GM10248 (cell line): ENCODE measurements at regions not wholly inside any gene's neighbourhood (a gene's known extent, or its start where the extent isn't known, plus 50 kb on each side); places are given as distances from the start of the nearest gene placed in this dataset.

Experiments used
- CTCF ChIA-PET: fragments of 300-600 bp; sonication (Branson Sonifier 250); formaldehyde crosslinking; extraction: SDS; loops from one replicate; lab custom pipeline; 2021; ENCODE audit warnings: antibody characterized with exemption; lab: Yijun Ruan, JAX
- POLR2A ChIA-PET: fragments of 350-650 bp; sonication (Branson Sonifier 250); formaldehyde crosslinking; extraction: SDS; loops from one replicate; lab custom pipeline; 2020; ENCODE audit warnings: antibody characterized with exemption; lab: Yijun Ruan, JAX
- DNase-seq: peaks from one replicate; pipeline ENCODE4 v3.0.0; 2012; ENCODE audit errors: extremely low spot score
- TF ChIP-seq, protein P1 (sequence below): IDR thresholded peaks from 2 replicates; pipeline ENCODE4 v1.5.1; 2012; ENCODE audit warnings: mild to moderate bottlenecking, low read depth; ENCODE audit errors: extremely low read depth, missing control alignments, control extremely low read depth

GRCh38 chr6:45772886-45773495 is 242.7 kb downstream of the CLIC5 start:
- POLR2A ChIA-PET, result no interaction called here
- CTCF ChIA-PET, result interaction anchor here (0.8 to 1.4 kb wide), 3 partner anchors 12 to 17 kb away, joined by 3 to 5 read pairs (median 3); no protein-coding TSS in a partner anchor
- DNase-seq, result no peak
- TF ChIP-seq, protein P1, sequence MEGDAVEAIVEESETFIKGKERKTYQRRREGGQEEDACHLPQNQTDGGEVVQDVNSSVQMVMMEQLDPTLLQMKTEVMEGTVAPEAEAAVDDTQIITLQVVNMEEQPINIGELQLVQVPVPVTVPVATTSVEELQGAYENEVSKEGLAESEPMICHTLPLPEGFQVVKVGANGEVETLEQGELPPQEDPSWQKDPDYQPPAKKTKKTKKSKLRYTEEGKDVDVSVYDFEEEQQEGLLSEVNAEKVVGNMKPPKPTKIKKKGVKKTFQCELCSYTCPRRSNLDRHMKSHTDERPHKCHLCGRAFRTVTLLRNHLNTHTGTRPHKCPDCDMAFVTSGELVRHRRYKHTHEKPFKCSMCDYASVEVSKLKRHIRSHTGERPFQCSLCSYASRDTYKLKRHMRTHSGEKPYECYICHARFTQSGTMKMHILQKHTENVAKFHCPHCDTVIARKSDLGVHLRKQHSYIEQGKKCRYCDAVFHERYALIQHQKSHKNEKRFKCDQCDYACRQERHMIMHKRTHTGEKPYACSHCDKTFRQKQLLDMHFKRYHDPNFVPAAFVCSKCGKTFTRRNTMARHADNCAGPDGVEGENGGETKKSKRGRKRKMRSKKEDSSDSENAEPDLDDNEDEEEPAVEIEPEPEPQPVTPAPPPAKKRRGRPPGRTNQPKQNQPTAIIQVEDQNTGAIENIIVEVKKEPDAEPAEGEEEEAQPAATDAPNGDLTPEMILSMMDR, result no peak

DNA sequence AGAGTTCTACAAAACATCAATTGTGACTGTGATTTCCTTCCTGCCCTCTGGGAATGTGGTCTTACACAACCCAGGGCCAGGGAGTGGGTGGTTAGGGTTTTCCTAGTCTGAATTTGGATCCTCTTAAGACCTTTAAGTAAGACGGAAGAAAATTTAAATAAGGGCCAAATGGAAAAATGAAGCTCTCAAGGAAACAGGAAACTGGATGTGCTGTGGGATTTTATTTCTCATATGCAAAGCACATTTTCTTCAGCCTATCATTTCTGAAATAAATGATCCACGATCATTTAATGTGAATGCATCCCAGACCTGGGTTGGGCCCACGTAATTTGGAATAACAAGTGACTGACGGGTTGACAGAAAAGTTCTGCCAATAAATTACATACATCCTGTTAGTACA is 243.6 kb downstream of the CLIC5 start:
- TF ChIP-seq, protein P1, result no peak
- no peak for DNase-seq
- ChIA-PET POLR2A (no interaction called here), CTCF (interaction anchor here (1.4 kb wide), 1 partner anchor 12 kb away, joined by 5 read pairs; no protein-coding TSS in a partner anchor)

GRCh38 chr6:45763281-45763680 is 252.4 kb downstream of the CLIC5 start:
- CTCF ChIA-PET, result interaction anchor here (1.5 kb wide), 1 partner anchor 11 kb away, joined by 3 read pairs; no protein-coding TSS in a partner anchor
- DNase-seq, result no peak
- POLR2A ChIA-PET, result no interaction called here
- TF ChIP-seq, protein P1, result no peak

DNA sequence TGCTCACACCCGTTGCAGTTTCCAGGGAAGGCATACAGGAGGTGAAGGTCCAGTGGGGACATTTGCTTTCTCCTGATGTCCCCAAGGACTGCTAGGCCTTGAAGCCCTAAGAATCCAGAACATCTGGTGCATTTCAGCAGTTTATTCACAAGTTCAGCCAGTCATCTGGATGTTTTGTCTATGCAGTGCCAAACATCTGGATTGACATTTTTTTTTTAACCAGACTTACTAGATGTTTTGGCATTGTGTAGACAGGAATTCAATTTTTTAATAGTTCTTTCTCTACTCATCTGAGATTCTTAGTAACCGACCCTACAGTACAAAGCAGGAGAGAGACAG is 256.2 kb downstream of the CLIC5 start:
- ChIA-PET CTCF (no interaction called here), POLR2A (no interaction called here)
- no peak for DNase-seq
- TF ChIP-seq, protein P1, result no peak

DNA sequence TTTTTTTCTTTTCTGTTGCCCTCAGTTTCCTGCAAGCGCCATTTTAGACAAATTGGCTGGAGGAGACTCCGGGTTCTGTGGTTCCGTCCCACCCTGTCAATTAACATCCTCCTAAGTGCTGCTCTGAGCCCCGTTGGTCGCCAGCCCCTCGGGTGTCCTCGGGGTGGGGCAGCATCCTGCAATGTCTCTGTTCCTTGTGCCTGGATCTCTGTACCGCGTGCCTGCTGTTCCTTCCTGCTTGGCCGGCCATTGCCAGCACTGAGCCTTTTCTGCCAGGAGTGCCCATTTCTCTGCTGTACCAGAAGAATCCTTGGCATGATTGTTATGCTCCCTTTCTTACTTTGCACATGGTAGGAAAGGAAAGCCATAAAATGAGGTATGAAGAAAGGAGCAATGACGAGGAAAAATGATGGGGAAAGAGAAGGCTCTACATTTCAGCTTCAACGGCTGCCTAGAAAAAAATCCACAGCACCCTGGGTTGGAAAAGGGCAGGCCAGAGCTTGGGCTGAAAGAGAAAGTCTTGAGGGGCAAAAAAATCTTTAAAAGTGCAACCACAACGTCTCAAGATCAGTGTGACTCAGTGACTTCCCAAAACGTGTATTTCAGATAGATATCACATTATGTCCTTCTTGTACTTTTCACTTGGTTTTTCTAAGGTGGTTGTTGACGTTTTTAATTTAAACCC is 256.7 kb downstream of the CLIC5 start:
- no peak for DNase-seq

DNA sequence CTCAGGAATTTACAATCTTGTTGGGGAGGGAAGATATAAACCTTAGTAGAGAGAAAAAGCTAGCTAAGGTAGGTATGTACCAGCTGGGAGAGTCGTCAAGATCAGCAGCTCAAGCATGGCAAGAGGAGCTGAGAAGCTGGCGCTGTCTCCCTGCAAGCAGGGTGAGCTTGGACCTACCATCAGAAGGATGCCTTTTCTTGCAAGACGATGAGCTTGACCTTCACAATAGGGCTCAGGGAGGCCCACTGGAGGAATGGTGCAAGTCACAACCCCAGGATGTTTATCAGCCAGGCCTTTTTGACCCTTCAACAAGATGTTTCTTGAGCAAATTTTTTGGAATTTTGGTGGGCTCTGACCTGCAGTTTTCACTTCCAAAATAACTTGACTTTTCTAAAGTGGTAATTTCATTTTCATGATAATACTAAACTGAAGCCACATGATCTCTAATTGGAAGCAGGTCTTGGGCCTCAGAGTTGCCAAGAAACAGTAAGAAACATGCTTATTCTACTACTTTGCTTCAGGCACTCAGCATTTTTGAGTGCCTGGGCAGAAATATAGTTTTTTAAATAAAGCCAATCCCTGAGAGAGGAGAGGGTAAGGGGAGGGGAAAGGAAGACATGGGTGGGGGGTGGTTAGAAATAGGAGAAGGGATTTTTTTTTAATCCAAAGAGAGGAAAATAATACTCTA is 258.1 kb downstream of the CLIC5 start:
- no peak for DNase-seq
- TF ChIP-seq, protein P1, result no peak
- CTCF ChIA-PET, result interaction anchor here (1.1 kb wide), 1 partner anchor 20 kb away, joined by 3 read pairs; no protein-coding TSS in a partner anchor

More for the DNA sequence above, 256.7 kb downstream of the CLIC5 start:
- TF ChIP-seq, protein P1, result no peak
- ChIA-PET POLR2A (no interaction called here), CTCF (no interaction called here)

More for the DNA sequence above, 258.1 kb downstream of the CLIC5 start:
- POLR2A ChIA-PET, result no interaction called here
